Pancreas (tissue), 10 donors: ENCODE measurements at regions not wholly inside any gene's neighbourhood (a gene's known extent, or its start where the extent isn't known, plus 50 kb on each side); places are given as distances from the start of the nearest gene placed in this dataset.

ENCODE experiments used
- ATAC-seq, 4 donors: fragments of 200-7000 bp; cut with Tn5 transposase; one replicate each; pipeline versions ENCODE4 v1.8.0 to v1.9.1; 2020; ENCODE audit warnings: mild to moderate bottlenecking in 4 of 4, moderate library complexity in 4 of 4
- DNase-seq, 6 donors: peaks; one replicate each; pipeline ENCODE4 v3.0.0-alpha.2; 2020
- FAIRE-seq: peaks from 2 replicates; lab custom pipeline; 2012; peaks lifted over from hg19 to GRCh38; lab: Jason Lieb, UNC
- H3K27ac ChIP-seq, 4 donors: fragments of 200-600 bp; sonication (generic); 1 replicate in 3 of 4; 2 replicates in 1 of 4; pipeline versions ENCODE4 v1.5.0 to v1.8.0; 2020
- H3K27me3 ChIP-seq, 4 donors: fragments of 200-600 bp; one replicate each; pipeline ENCODE4 v1.8.0; 2021
- H3K36me3 ChIP-seq, 3 donors: fragments of 200-600 bp; sonication (generic) in 1 of 3; one replicate each; pipeline versions ENCODE4 v1.5.0 to v1.8.0; 2020 to 2021
- H3K4me1 ChIP-seq, 3 donors: fragments of 200-600 bp; one replicate each; pipeline ENCODE4 v1.8.0; 2021
- H3K4me3 ChIP-seq, 4 donors: fragments of 200-600 bp; sonication (generic) in 2 of 4; one replicate each; pipeline versions ENCODE4 v1.5.0 to v1.8.0; 2020 to 2021
- H3K9me3 ChIP-seq, 4 donors: fragments of 200-600 bp; one replicate each; pipeline ENCODE4 v1.8.0; 2021
- WGBS, 2 donors: extraction: QIAGEN DNeasy Blood & Tissue Kit; methylation state at CpG; one replicate each; pipeline ENCODE4 v1.1.7; 2013; 5-methylcytosine and 5-hydroxymethylcytosine counted together
- intact Hi-C, 3 donors: fragments of 100-400 bp; cut with DNase I; formaldehyde crosslinking; loops; one replicate each; pipeline versions ENCODE4 v1.11.1 to v1.14.2; 2022
- TF ChIP-seq, protein P1 (sequence below), 4 donors: fragments of 200-600 bp; sonication (generic) in 3 of 4; IDR thresholded peaks; one replicate each; pipeline versions ENCODE4 v1.5.0 to v1.8.0; 2021; ENCODE audit warnings: antibody characterized with exemption in 4 of 4
- donor health status: healthy with polysubstance abuse.
- donor health status: DM: no; HTN: no; CAD: no; lungs with moderate emphysema.
- donor health status: DM: no; HTN: no; CAD: no.
- donor health status: control.
- donor health status: control.
- donor health status: Bipolar disorder and iron deficiency.
- donor health status: DM: yes; HTN: yes; CAD: no.
- donor health status: DM: no; HTN: no; CAD: no.
- donor health status: DM: no; HTN: no; CAD: no.
- donor health status: DM: yes; HTN: yes; CAD: no.

GRCh38 chr3:20666091-20666490 is 480.1 kb upstream of the SGO1 start:
- no peak for FAIRE-seq

GRCh38 chr3:20658491-20658890 is 472.5 kb upstream of the SGO1 start:
- ATAC-seq (no peak), FAIRE-seq (no peak), DNase-seq (no peak)
- H3K36me3 ChIP-seq = no peaks in the 10 kb centered on the region
- no peaks in the 10 kb centered on the region for H3K4me1 ChIP-seq
- H3K9me3 ChIP-seq = no peaks in the 10 kb centered on the region
- H3K27ac ChIP-seq = no peak overlapping the region
- TF ChIP-seq, protein P1, sequence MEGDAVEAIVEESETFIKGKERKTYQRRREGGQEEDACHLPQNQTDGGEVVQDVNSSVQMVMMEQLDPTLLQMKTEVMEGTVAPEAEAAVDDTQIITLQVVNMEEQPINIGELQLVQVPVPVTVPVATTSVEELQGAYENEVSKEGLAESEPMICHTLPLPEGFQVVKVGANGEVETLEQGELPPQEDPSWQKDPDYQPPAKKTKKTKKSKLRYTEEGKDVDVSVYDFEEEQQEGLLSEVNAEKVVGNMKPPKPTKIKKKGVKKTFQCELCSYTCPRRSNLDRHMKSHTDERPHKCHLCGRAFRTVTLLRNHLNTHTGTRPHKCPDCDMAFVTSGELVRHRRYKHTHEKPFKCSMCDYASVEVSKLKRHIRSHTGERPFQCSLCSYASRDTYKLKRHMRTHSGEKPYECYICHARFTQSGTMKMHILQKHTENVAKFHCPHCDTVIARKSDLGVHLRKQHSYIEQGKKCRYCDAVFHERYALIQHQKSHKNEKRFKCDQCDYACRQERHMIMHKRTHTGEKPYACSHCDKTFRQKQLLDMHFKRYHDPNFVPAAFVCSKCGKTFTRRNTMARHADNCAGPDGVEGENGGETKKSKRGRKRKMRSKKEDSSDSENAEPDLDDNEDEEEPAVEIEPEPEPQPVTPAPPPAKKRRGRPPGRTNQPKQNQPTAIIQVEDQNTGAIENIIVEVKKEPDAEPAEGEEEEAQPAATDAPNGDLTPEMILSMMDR (IDR thresholded peaks at IDR 0.05) = no peak
- no peaks in the 10 kb centered on the region for H3K27me3 ChIP-seq
- no peak overlapping the region for H3K4me3 ChIP-seq
- intact Hi-C loops = no loop called here
- 69 to 82% methylated on average over 1 of the region's 1 CpG for whole genome bisulfite sequencing, 2 donors

More at GRCh38 chr3:20666091-20666490, 480.1 kb upstream of the SGO1 start:
- Histone ChIP-seq H3K27ac (no peak overlapping the region), H3K27me3 (no peaks in the 10 kb centered on the region), H3K4me3 (no peak overlapping the region), H3K36me3 (no peaks in the 10 kb centered on the region), H3K9me3 (no peaks in the 10 kb centered on the region), H3K4me1 (peaks cover 0 to 7% (median 0%) of the 10 kb centered on the region in 3 donors)
- 52 to 74% methylated on average over 2 of the region's 2 CpGs for WGBS, 2 donors
- intact Hi-C loops = no loop called here
- ATAC-seq (no peak), DNase-seq (no peak)
- TF ChIP-seq, protein P1 (IDR thresholded peaks at IDR 0.05) = no peak

DNA sequence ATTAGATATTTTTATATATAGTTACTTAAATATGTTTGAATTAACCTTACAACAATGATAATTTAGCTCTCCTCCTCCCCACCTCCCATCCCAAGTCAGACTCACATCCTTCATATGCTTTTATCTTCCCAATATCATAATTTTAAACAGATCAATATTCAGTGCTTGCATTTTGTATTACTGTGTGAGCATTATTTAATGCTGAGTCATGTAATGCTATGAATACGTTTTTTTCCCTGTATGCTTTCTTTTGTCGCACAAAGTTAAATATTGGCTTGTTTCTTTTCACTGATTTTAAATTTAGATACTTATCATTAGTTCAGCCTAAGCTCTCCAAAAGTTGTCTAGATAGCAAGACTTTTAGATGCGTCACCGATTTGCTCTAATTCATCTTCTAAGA is 471.6 kb upstream of the SGO1 start:
- TF ChIP-seq, protein P1 (IDR thresholded peaks at IDR 0.05) = no peak
- 60 to 62% methylated on average over 4 of the region's 4 CpGs for WGBS, 2 donors
- Histone ChIP-seq H3K27ac (no peak overlapping the region), H3K27me3 (no peaks in the 10 kb centered on the region), H3K9me3 (no peaks in the 10 kb centered on the region), H3K4me1 (no peaks in the 10 kb centered on the region), H3K36me3 (no peaks in the 10 kb centered on the region), H3K4me3 (no peak overlapping the region)
- FAIRE-seq = no peak
- no peak for ATAC-seq
- DNase-seq = no peak
- intact Hi-C loops = no loop called here

DNA sequence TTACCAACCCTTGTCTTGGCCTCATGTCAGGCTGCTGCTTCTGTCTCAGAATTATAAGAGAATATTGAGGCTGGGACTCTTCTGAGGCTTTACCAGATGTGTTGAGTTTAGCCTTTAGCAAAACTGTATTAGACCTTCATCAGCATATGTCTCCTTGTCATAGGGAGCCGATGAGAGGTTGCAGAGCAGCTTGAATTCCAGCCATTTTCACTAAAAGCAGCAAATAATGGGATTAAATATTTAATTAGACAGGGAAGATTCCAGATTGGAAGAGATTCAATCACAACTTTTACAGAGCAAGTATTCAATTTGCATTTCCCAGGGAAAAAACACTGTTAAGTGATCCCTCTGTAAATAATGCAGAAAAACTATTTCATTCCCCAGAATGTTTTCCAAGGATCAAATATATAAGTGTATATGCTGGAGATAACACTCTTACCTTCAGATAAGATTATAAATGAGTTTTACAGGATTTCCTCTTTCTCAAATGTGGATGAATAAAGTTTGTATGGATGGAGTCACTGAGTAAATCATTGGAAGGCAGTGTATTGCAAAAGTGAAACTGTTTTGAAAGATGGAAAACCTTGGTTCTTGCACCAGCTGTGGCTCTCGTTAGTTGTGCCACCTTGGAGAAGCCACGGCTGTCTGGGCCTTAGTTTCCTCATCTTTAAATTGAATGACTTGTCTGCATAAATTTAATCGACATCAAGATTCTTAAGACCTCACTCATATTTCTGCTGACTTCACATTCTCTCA is 466.4 kb upstream of the SGO1 start:
- no peak for ATAC-seq

More for the DNA sequence above, 466.4 kb upstream of the SGO1 start:
- Histone ChIP-seq H3K27ac (no peak overlapping the region), H3K9me3 (no peaks in the 10 kb centered on the region), H3K27me3 (no peaks in the 10 kb centered on the region), H3K36me3 (no peaks in the 10 kb centered on the region), H3K4me1 (no peaks in the 10 kb centered on the region), H3K4me3 (no peak overlapping the region)
- no peak for FAIRE-seq
- WGBS, 2 donors = 76 to 78% methylated on average over 4 of the region's 4 CpGs
- TF ChIP-seq, protein P1 (IDR thresholded peaks at IDR 0.05) = no peak
- intact Hi-C loops = no loop called here
- no peak for DNase-seq
